ENCODE measurements at regions not wholly inside any gene's neighbourhood (a gene's known extent, or its start where the extent isn't known, plus 50 kb on each side); places are given as distances from the start of the nearest gene placed in this dataset.
"Not testable (repeated sequence)": the region's sequence is repeated elsewhere in the genome, so short reads cannot be mapped to it uniquely, and the experiment has no call there.

DNA sequence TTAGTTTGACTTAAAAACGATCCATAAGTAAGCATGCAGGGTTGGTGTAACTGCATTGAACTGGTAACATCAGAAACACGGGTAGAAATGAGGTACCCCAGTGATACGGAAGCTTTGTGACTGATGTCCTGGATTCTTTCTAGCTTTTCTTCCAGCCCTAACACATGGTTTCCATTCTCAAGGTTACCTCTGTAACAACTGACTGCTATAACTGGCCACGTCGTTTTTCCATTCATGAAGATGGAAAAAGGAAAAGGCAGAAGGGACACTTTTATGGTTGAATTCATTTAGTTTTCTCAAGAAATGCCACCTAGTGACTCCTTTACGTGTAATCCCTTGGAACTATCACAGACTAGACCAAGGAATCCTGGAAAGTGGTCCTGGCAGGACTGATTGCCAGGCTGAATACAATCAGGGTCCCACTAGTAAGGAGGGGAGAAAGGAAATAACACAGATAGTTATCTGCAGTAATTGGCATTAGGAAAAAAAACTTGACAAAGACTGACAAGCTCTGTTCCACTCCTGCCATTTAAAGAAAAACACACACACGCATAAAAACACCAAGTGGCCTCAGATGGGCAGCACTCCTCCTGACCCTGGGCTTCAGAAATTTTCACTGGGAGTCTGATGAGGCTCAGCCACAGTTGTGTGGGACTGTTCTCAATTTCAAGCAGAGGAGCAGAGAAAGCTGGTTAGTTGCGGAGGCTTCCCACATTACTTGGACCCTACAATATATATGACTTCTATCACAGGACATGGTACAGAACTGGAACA lies 77.5 kb upstream of the ZNF169 start:
- DNase-seq (ENCODE audit: low read depth, low spot score), result no peak
- in situ Hi-C loops (cut with HindIII; ENCODE audit: low pct_unique_long_range_greater_than_20kb, low sequenced_read_pairs), result no loop called here

DNA sequence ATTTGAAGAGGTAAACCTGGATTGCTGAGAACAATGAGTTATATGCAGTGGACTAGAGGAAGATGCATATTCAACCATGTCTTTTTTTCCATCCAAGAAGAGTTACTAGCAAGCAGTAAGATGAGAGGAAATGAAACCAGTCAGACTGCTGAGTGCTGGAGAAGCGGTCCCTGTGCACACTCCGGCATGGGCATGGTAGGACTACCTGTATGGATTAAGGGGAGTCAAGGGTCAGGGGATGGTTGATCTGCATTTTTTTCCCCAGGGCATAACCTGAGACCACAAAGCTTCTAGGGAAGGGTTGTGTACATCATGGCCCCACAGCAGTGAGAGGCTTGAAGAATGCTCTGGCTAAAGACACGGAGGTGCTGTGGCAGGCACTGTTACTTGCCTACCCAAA lies 76.6 kb upstream of the ZNF169 start:
- DNase-seq (ENCODE audit: low read depth, low spot score), result no peak

DNA sequence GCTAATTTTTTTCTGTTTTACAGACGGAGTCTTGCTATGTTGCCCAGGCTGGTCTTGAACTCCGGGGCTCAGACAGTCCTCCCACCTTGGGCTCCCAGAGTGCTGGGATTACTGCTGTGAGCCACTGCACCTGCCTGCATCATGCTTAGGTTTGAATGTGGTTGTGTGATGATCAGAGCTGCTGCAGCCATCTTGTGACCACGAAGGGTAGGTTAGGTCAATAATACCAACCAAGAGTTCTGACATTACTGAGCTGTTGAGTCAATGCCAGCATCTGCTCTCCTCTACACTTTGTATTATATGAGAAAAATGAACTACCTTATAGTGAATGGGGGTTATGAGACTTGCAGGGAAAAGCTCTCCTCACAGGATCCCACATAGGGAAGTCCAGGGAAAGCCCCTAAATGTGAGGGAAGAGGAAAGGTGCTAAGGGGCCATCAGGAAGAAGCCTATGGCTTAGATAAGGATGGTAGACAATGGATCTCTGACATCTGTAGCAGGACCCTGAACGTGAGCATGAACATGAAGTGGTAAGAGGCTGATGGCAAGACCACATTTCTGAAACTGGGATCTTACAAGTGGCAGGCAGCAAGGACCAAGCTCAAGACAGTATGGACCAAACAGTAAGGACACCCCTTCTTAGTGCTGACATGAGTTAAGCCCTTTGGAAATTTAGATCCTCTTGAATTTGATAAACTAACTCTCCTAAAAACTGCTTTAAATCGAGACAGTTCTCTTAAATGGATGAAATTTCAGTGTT lies 75.7 kb upstream of the ZNF169 start:
- in situ Hi-C loops (cut with HindIII; ENCODE audit: low pct_unique_long_range_greater_than_20kb, low sequenced_read_pairs), result no loop called here
- DNase-seq (ENCODE audit: low read depth, low spot score), result no peak

More for the DNA sequence above, 76.6 kb upstream of the ZNF169 start:
- in situ Hi-C loops (cut with HindIII; ENCODE audit: low pct_unique_long_range_greater_than_20kb, low sequenced_read_pairs), result no loop called here

DNA sequence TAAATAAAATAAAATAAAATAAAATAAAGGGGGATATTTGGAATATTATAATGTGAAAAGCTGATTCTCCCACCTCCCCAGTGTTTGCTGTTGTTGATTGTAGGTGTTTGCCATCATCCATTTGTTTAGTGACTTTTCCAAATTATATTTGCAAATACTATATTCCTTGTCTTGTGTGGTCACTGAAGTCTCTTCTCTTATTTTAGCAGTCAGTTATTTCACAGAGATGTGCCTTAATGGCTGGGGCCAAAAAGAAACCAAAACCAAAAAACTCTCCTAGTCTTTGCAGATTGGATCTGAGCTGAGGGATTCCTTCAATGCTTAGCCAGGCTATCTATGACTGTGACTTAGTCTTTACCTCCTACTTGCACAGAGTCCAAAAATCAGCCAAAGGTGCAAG lies 70.9 kb upstream of the ZNF169 start:
- in situ Hi-C loops (cut with HindIII; ENCODE audit: low pct_unique_long_range_greater_than_20kb, low sequenced_read_pairs), result no loop called here

DNA sequence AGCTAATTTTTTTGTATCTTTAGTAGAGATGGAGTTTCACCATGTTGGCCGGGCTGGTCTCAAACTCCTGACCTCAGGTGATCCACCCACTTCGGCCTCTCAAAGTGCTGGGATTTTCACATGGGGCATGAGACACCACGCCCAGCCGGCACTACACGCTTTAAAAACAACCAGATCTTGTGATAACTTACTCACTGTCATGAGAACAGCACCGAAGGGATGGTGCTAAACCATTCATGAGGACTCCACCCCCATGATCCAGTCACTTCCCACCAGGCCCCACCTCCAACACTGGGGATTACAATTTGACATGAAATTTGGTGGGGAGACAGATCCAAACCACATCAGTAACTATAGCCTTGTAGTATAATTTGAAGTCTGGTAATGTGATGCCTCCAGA lies 67.4 kb upstream of the ZNF169 start:
- DNase-seq (ENCODE audit: low read depth, low spot score), result peak; percentile 54
- in situ Hi-C loops (cut with HindIII; ENCODE audit: low pct_unique_long_range_greater_than_20kb, low sequenced_read_pairs), result not testable (repeated sequence)

More for the DNA sequence above, 70.9 kb upstream of the ZNF169 start:
- no peak for DNase-seq (ENCODE audit: low read depth, low spot score)

GRCh38 chr9:94198414-94198813 lies 60.7 kb upstream of the ZNF169 start:
- in situ Hi-C loops (cut with HindIII; ENCODE audit: low pct_unique_long_range_greater_than_20kb, low sequenced_read_pairs), result no loop called here
- no peak for DNase-seq (ENCODE audit: low read depth, low spot score)

DNA sequence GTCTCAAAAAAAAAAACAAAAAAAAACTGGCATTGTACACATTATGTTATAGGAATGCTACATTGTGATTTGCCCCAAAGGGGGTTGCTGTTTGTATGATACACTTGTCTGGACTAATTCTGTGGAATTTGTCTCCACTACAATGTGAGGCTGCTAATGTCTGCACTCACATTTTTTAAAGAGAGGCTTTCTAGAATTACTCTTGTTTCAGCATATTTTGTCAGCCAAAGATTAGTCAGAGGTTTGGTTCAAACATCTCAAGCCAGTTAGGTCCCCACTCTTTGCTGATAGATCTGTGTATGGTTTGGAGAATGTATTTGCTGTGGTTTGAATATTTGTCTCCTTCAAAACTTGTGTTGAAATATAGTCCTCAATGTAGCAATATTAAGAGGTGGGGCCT lies 59.3 kb upstream of the ZNF169 start:
- in situ Hi-C loops (cut with HindIII; ENCODE audit: low pct_unique_long_range_greater_than_20kb, low sequenced_read_pairs), result no loop called here
- DNase-seq (ENCODE audit: low read depth, low spot score), result no peak

DNA sequence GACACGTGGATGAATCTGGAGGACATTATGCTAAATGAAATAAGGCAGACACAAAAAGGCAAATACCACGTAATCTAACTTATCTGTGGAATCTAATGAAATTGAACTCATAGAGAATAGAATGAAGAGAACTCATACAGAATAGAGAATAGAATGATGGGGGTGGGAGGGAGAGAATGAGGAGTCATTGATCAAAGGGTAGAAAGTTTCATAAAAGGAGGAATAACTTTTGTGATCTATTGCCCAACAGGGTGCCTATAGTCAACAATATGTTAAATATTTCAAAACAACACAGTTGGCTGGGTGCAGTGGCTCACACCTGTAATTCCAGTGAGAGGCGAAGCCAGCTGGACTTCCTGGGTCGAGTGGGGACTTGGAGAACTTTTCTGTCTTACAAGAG lies 54.9 kb upstream of the ZNF169 start:
- no peak for DNase-seq (ENCODE audit: low read depth, low spot score)
- in situ Hi-C loops (cut with HindIII; ENCODE audit: low pct_unique_long_range_greater_than_20kb, low sequenced_read_pairs), result no loop called here

- in situ Hi-C loops (cut with HindIII; ENCODE audit: low pct_unique_long_range_greater_than_20kb, low sequenced_read_pairs), result no loop called here
- DNase-seq (ENCODE audit: low read depth, low spot score), result no peak
These were observed 51.3 kb upstream of the ZNF169 start for GRCh38 chr9:94207781-94208180.

Small RNA genes in the stretch of these regions (small RNA-seq; reads per million reads assigned to genes)
- gene MIRLET7A1, result 0.31 to 1.9 reads per million in 2 experiments
- gene MIRLET7D, result 4.6 to 212 reads per million in 2 experiments
- 0.21 to 84.7 reads per million in 2 experiments for gene MIRLET7F1

All from SK-MEL-5 (cell line).